Tibial artery (tissue), 4 donors: ENCODE measurements at regions not wholly inside any gene's neighbourhood (a gene's known extent, or its start where the extent isn't known, plus 50 kb on each side); places are given as distances from the start of the nearest gene placed in this dataset.
"Not testable (repeated sequence)": the region's sequence is repeated elsewhere in the genome, so short reads cannot be mapped to it uniquely, and the experiment has no call there.

Experiments
- DNase-seq, 2 donors: peaks; one replicate each; pipeline ENCODE4 v3.0.0-alpha.2; 2019
- H3K27ac ChIP-seq, 2 donors: fragments of 200-600 bp; sonication (generic) in 1 of 2; 1 replicate in 1 of 2; 2 replicates in 1 of 2; pipeline ENCODE4 v1.5.1; 2018 to 2019; ENCODE audit warnings: mild to moderate bottlenecking in 1 of 2
- H3K27me3 ChIP-seq, 2 donors: fragments of 200-600 bp; sonication (generic) in 1 of 2; one replicate each; pipeline versions ENCODE4 v1.5.1 to v1.6.0; 2016 to 2019
- H3K36me3 ChIP-seq, 3 donors: fragments of 200-600 bp; sonication (generic) in 2 of 3; one replicate each; pipeline ENCODE4 v1.5.1; 2016 to 2019; ENCODE audit warnings: mild to moderate bottlenecking in 2 of 3
- H3K4me1 ChIP-seq, 4 donors: fragments of 200-600 bp; sonication (generic) in 2 of 4; 1 replicate in 3 of 4; 2 replicates in 1 of 4; pipeline ENCODE4 v1.5.1; 2016 to 2019
- H3K4me3 ChIP-seq, 2 donors: fragments of 200-600 bp; sonication (generic) in 1 of 2; 1 replicate in 1 of 2; 2 replicates in 1 of 2; pipeline ENCODE4 v1.5.1; 2018 to 2019; ENCODE audit warnings: mild to moderate bottlenecking in 2 of 2
- H3K9me3 ChIP-seq, 3 donors: fragments of 200-600 bp; sonication (generic) in 1 of 3; one replicate each; pipeline ENCODE4 v1.5.1; 2016 to 2019
- CTCF ChIP-seq, 2 experiments: fragments of 200-600 bp in 1 of 2; fragments of 450-650 bp in 1 of 2; IDR thresholded peaks; one replicate each; pipeline ENCODE4 v1.5.1; 2017 to 2019; ENCODE audit warnings: antibody characterized with exemption in 2 of 2, mild to moderate bottlenecking in 1 of 2, moderate library complexity in 1 of 2
- intact Hi-C: fragments of 100-400 bp; cut with DNase I; formaldehyde crosslinking; loops from one replicate; pipeline ENCODE4 v1.15.0; 2023; ENCODE audit warnings: low total_unique reads

- DNase-seq: no peak
- Histone ChIP-seq H3K27ac (no peak overlapping the region), H3K27me3 (no peaks in the 10 kb centered on the region), H3K4me3 (no peak overlapping the region), H3K4me1 (no peaks in the 10 kb centered on the region), H3K9me3 (peaks cover 0 to 5% (median 0%) of the 10 kb centered on the region in 3 donors), H3K36me3 (no peaks in the 10 kb centered on the region)
- no peak for TF ChIP-seq CTCF (IDR thresholded peaks at IDR 0.05)
- intact Hi-C loops: no loop called here
Observed at GRCh38 chr14:83611906-83612390, 1918.0 kb upstream of the FLRT2 start.

- Histone ChIP-seq H3K27me3 (no peaks in the 10 kb centered on the region), H3K9me3 (no peaks in the 10 kb centered on the region), H3K27ac (no peak overlapping the region), H3K4me1 (no peaks in the 10 kb centered on the region), H3K4me3 (no peak overlapping the region), H3K36me3 (no peaks in the 10 kb centered on the region)
- DNase-seq: no peak
- intact Hi-C loops: no loop called here
- no peak for TF ChIP-seq CTCF (IDR thresholded peaks at IDR 0.05)
Observed at GRCh38 chr14:83614956-83615355, 1915.0 kb upstream of the FLRT2 start.

DNA sequence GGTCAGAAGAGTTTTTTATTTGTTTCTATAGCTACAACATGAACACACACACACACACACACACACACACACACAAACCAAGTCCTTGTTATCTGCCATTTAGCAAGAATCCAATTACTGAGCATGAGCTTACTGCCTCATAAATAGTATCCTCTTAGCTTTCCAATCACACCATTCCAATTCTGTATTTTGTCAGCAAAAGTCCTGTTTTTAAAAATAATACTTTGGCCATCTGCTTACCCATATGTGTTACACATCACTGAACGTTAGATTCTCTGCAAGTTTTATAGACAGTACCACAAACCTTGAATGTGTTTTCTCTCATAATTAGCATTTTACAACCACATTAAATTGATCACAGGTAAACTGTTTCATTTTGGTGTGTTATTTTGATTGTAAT, 1905.4 kb upstream of the FLRT2 start:
- intact Hi-C loops: no loop called here
- Histone ChIP-seq H3K27me3 (no peaks in the 10 kb centered on the region), H3K36me3 (no peaks in the 10 kb centered on the region), H3K9me3 (no peaks in the 10 kb centered on the region), H3K27ac (no peak overlapping the region), H3K4me1 (no peaks in the 10 kb centered on the region), H3K4me3 (no peak overlapping the region)
- TF ChIP-seq CTCF (IDR thresholded peaks at IDR 0.05): no peak
- no peak for DNase-seq

DNA sequence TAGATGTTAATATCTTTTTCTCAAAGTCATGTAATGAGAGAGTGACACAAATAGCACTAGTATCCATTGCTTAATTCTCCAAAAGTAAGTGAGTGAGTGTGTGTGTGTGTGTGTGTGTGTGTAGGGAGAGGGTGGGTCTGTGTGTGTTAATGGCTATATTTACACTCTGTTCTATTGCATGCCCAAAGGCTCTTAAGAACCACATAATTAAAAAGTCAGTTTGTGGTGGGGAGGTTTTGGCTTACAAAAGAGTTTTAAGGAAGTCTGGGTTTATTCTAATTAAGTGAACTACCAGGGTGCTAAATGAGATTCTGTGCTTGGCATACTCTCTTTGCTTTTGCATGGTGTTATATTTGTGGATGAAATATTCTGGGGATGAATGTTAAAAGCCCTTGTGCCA, 1897.6 kb upstream of the FLRT2 start:
- no peaks in the 10 kb centered on the region for H3K9me3 ChIP-seq
- H3K36me3 ChIP-seq: no peaks in the 10 kb centered on the region
- H3K27ac ChIP-seq: no peak overlapping the region
- no peaks in the 10 kb centered on the region for H3K27me3 ChIP-seq
- H3K4me1 ChIP-seq: no peaks in the 10 kb centered on the region
- intact Hi-C loops: no loop called here
- no peak for TF ChIP-seq CTCF (IDR thresholded peaks at IDR 0.05)
- no peak for DNase-seq
- H3K4me3 ChIP-seq: no peak overlapping the region

- Histone ChIP-seq H3K36me3 (no peaks in the 10 kb centered on the region), H3K4me1 (no peaks in the 10 kb centered on the region), H3K27ac (no peak overlapping the region), H3K27me3 (no peaks in the 10 kb centered on the region), H3K9me3 (no peaks in the 10 kb centered on the region), H3K4me3 (no peak overlapping the region)
- TF ChIP-seq CTCF (IDR thresholded peaks at IDR 0.05): no peak
- DNase-seq: no peak
- intact Hi-C loops: no loop called here
Observed at GRCh38 chr14:83638748-83639504, 1891.0 kb upstream of the FLRT2 start.

DNA sequence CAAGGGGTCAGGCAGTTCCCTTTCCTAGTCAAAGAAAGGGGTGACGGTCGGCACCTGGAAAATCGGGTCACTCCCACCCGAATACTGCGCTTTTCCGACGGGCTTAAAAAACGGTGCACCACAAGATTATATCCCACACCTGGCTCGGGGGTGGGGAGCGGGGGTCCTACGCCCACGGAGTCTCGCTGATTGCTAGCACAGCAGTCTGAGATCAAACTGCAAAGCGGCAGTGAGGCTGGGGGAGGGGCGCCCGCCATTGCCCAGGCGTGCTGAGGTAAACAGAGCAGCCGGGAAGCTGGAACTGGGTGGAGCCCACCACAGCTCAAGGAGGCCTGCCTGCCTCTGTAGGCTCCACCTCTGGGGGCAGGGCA, 1890.5 kb upstream of the FLRT2 start:
- H3K4me1 ChIP-seq, intact Hi-C loops, DNase-seq, H3K4me3 ChIP-seq, H3K27ac ChIP-seq, H3K36me3 ChIP-seq, H3K9me3 ChIP-seq, H3K27me3 ChIP-seq: not testable (repeated sequence)
